ENCODE measurements at regions not wholly inside any gene's neighbourhood (a gene's known extent, or its start where the extent isn't known, plus 50 kb on each side); places are given as distances from the start of the nearest gene placed in this dataset.
A peak's percentile ranks its signal among the peaks of the same experiment; 100 is the strongest.

DNA sequence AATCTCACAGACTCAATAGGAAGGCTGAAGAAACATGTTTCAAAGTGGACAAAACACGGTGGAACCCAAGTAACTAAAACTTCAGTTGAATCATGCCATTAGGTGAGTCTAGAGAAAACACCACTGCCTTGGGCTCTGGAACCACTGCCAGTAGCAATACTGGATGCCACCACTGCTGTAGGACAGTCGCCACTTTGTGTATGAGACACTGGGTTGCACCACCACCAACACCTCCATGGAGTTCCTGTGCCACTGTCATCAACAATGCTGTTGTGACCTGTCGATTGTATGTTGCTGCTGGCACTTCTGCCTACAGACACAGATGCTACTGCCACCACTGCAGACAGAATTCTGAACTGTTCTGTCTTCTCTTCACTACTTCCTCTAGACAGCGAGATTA lies 686.7 kb downstream of the METTL4 start:
- DNase-seq, result no peak

GRCh38 chr18:1891641-1892040 lies 679.7 kb downstream of the METTL4 start:
- DNase-seq, result no peak

- DNase-seq, result no peak
Observed at GRCh38 chr18:1892191-1892590, 679.1 kb downstream of the METTL4 start.

GRCh38 chr18:1895456-1896185 lies 675.7 kb downstream of the METTL4 start:
- no peak for DNase-seq

- no peak for DNase-seq
Observed at GRCh38 chr18:1906421-1906820, 664.9 kb downstream of the METTL4 start.

DNA sequence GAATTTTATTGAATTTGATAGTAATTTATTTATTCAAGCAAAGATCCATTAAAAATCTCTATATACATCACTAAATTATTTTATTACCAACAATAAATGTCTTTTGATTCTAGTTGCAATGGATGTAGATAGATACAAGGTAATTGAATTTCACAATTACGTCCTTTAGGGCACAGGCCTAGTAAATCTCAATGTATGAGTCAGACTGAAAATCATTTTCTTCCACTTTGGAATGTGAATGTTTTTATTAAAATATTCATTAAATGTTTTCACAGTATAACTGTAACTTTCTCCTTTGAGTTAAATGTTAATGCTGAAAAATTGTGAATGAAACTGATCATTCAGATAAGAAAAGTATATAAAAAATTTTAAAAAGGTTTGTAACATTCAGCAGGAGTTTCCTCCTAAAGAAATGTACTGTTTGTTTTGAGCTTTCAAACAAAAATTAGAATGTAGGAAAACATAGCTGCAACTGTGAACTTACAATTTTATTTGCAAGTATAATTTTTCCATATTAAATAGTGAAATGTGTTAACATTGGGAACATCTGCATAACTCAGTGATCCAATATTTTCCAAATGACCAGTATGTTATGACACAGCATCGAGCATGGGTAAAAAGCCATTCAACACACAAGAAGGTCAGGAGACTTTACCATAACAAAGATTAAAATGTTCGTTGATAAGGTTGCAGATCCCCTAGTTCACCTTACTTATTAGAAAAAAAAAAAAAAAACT lies 663.7 kb downstream of the METTL4 start:
- no peak for DNase-seq

GRCh38 chr18:1914489-1914888 lies 656.8 kb downstream of the METTL4 start:
- DNase-seq, result no peak

DNA sequence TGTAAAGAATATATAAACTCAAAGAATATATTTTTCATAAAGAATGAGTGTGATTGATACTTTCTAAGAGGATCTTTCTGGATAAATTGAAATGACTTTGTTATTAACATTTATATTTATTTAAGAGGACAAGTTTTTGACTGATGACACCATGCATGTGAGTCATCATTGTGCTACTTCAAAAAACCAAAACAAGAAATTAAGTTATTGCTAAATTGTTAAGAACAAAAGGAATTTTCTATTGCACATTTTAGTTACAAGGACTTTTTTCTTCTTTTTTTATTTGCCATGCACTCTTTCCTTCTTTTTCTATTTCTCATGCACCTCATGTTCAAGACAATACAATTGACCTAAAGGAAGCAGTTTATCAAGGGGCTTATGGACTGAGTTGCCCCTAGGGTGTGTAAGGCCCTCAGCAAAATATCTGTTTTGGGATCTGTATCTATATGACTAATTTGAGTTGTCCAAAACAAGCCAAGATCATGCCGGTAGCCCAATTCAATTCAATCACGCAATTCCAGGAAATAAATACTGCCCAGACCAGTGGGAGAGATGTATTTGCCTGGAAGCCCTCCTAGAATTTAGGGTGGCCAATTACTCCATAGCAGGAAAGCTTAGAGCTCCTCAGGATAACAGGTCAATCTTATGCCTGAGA lies 654.3 kb downstream of the METTL4 start:
- no peak for DNase-seq

GRCh38 chr18:1917569-1917968 lies 653.7 kb downstream of the METTL4 start:
- DNase-seq, result no peak

DNA sequence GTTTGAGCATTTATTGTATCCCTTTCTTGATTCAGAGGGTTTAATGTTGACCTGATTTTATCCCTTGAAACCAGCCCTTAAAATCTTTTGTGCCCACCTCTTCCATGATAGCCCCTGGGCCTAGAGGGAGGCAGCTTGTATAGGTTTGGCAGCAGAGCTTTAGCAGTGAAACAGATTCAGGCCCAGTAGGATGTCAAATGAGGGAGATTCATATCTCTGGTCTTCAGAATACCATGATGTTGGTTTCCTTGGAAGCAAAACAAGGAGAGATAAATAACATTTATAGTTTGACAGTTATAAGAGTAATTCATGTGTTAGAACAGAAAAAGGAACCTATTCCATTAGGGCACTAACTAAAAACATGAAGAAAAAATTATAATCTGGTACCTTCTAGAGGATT lies 649.2 kb downstream of the METTL4 start:
- DNase-seq, result no peak

DNA sequence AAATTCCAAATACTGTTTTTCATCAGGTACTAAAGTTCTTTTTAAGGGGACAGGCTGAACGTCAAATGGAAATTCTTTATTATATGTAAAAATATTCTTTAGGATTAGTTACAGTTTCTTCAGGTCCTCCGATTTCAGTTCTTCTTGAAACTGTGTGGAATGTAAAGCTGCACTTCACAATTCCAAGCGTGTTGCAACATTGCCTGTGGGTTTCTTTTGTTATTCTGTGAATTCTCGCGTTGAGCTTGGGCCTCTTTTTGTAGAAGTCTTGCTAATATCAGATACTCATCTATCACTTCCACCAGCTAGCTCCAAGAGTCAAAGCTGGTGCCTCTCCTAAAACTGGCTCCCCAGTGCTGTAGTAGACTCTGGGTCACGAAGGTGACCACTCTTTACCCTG lies 642.6 kb downstream of the METTL4 start:
- DNase-seq, result no peak

DNA sequence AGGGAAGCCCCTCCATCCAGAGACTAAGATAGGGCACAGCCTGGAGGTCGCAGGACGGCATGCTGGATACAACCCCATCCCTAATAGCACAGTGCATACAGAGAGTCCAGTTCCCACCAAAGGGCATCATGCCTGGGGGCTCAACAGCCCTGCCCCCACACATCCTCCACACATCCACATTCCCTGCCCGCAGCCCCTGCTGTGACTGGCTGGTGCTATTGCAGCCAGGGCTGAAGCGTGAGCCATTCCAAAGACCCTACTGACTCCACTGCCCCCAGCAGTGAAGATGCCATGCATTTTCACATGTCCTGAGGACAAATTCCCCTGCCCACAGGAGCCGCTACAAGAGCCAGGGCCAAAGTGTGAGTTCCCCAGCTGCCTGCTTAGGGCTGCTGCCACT lies 641.6 kb downstream of the METTL4 start:
- DNase-seq, result no peak

DNA sequence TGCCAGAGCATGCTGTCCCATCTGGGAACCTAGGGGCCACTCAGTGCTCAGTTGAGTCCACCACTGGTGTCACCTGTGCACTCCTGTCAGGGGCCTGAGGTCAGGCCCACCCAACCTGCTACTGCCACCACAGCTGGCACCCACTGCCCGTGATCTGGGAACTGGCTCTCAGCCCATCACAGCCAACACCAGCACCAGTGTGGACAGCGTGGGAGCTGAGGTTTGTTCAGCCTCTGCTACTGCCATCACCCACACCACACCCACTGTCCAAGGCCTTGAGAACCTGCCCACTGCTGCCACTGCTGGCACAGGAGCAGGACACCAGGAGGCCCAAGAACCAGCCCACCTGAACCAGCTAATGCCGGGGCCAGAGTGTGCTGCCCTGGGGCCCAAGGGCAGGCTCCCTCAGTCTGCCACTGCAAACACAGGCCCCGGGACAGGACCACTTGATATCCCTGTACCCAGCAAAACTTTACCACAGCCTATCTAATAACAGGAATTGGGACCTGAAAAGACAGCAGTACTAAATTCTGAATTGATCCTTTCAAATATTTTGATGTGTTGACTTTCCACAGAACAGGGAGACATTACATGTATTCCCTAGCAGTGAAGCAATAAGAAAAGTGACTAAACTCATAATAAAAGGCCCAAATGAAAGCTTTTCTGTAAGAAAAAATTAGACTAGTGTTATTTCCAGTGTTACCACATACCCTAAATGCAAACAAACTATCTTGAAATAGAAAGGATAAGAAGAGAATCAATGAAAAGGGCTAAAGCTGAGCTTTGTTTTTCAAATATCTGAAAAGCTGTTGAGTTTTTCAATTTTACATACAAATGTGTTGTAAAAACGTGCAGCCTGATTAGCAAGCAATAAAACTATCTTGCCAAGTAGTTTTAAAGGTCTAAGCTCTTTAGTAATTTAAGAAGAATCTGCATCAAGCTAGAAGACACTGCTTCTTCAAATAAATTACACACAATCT lies 640.7 kb downstream of the METTL4 start:
- no peak for DNase-seq

- DNase-seq, result no peak
Observed at GRCh38 chr18:1952486-1952885, 618.8 kb downstream of the METTL4 start.

DNA sequence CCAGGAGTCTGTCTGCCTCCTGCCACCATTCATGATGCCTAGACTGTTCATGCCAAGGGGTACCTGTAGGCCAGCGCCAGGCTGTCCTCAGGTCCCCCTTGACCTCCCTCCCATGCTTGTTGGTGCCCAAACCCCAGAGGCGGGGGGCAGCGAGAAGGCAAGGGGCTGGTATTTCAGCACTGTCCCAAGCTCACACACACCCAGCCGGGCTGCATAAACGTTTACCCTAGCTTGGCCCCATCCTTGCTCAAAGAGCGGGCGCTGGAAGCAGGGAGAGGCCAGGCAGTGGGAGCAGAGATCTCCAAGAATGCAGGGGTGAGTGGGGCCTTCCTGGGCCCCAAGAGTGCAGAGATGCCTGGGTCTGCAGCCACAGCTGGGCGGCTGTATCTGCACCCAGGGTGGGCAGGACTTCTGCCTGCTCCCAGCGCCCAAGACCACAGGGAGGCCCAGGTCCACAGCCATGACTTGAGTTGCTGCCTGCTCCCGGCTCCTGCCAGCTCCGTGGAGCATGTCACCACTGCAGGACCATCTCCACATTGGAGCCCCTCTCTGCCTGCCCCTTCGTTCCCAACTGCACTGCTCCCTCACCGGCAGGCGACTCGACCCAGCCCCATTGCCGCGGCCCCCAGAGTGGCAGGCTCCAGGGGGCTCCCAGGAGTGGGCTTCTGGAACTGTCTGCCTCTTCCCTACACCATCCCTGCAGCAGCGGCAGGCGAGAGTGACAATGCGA lies 616.6 kb downstream of the METTL4 start:
- no peak for DNase-seq

- DNase-seq, result no peak
Observed at GRCh38 chr18:1958798-1959197, 612.5 kb downstream of the METTL4 start.

- no peak for DNase-seq
Observed at GRCh38 chr18:1965016-1965415, 606.3 kb downstream of the METTL4 start.

DNA sequence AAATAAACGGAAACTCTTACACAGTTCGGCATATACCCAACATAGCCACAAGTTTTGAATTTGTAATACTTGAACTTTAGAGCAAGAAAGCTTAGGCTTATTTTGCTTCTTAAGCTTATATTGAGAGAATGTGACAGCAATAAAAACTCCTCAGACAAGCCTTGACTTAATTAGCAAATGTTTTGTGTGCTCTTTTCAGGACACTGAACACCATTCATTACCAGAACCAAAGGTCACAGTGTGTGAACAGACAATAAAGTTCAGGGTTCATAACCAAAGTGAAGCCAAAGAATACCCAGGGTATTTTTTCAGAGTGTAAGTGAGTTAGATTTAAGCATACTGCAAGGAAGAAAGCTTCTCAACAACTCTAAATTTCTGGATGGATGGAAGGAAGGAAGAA lies 605.8 kb downstream of the METTL4 start:
- no peak for DNase-seq

GRCh38 chr18:1968801-1969498 lies 602.4 kb downstream of the METTL4 start:
- no peak for DNase-seq

- peak; percentile 55 for DNase-seq
Observed at GRCh38 chr18:1976484-1976883, 594.8 kb downstream of the METTL4 start.

DNA sequence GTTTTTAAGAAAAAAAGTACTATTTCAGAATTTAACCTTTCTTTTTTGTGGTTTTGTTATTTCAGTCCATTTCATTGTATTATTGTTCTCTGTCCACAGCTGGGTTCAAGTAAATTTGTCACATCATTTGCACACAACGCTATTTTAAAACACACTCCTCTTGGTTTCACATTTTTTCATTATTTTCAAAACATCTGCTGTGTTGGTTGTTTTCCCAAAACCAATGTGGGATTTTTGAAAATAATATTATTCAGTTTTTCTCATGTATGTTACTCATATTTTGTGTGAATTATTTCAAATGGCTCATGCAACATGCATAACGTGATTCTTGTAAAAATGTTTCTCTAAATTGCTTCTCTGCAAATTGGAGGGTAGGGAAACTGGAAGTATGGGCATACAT lies 589.2 kb downstream of the METTL4 start:
- DNase-seq, result no peak
